WTC11 (cell line): ENCODE measurements at regions not wholly inside any gene's neighbourhood (a gene's known extent, or its start where the extent isn't known, plus 50 kb on each side); places are given as distances from the start of the nearest gene placed in this dataset.

Source experiments
- CREB1 ChIP-seq: sonication (generic); formaldehyde crosslinking; IDR thresholded peaks from 2 replicates; pipeline ENCODE4 v1.8.0; 2023; ENCODE audit warnings: mild to moderate bottlenecking, missing genetic modification reagents
- ELF4 ChIP-seq: sonication (generic); formaldehyde crosslinking; IDR thresholded peaks from 2 replicates; pipeline ENCODE4 v1.8.1; 2022; ENCODE audit warnings: low read depth, mild to moderate bottlenecking, moderate library complexity, missing genetic modification reagents
- ESRRA ChIP-seq: sonication (generic); formaldehyde crosslinking; IDR thresholded peaks from 2 replicates; pipeline ENCODE4 v1.8.1; 2022; ENCODE audit warnings: mild to moderate bottlenecking, missing genetic modification reagents, borderline replicate concordance
- IRF2 ChIP-seq: sonication (generic); formaldehyde crosslinking; IDR thresholded peaks from 2 replicates; pipeline ENCODE4 v1.8.0; 2022; ENCODE audit warnings: low read depth, missing genetic modification reagents, borderline replicate concordance
- NFE2L1 ChIP-seq: sonication (generic); formaldehyde crosslinking; IDR thresholded peaks from 2 replicates; pipeline ENCODE4 v1.8.1; 2023; ENCODE audit warnings: missing genetic modification reagents
- NR2C2 ChIP-seq: sonication (generic); formaldehyde crosslinking; IDR thresholded peaks from 2 replicates; pipeline ENCODE4 v1.8.0; 2022; ENCODE audit warnings: mild to moderate bottlenecking, missing genetic modification reagents
- ZBTB21 ChIP-seq: sonication (generic); formaldehyde crosslinking; IDR thresholded peaks from 2 replicates; pipeline ENCODE4 v1.8.1; 2023; ENCODE audit warnings: mild to moderate bottlenecking, missing genetic modification reagents, borderline replicate concordance
- ZNF138 ChIP-seq: sonication (generic); formaldehyde crosslinking; conservative IDR thresholded peaks from 2 replicates; pipeline ENCODE4 v1.8.1; 2022; ENCODE audit warnings: mild to moderate bottlenecking, moderate library complexity, missing genetic modification reagents
- TF ChIP-seq, protein P1 (sequence below): fragments of 200-600 bp; IDR thresholded peaks from 2 replicates; pipeline ENCODE4 v1.8.0; 2022; ENCODE audit warnings: antibody characterized with exemption
- TF ChIP-seq, protein P2 (sequence below): sonication (generic); formaldehyde crosslinking; IDR thresholded peaks from 2 replicates; pipeline ENCODE4 v1.8.1; 2022; ENCODE audit warnings: low read depth, missing genetic modification reagents, borderline replicate concordance
- TF ChIP-seq, protein P3 (sequence below): sonication (generic); formaldehyde crosslinking; IDR thresholded peaks from 2 replicates; pipeline ENCODE4 v1.8.0; 2022; ENCODE audit warnings: mild to moderate bottlenecking, missing genetic modification reagents
- TF ChIP-seq, protein P4 (sequence below): sonication (generic); formaldehyde crosslinking; IDR thresholded peaks from 2 replicates; pipeline ENCODE4 v1.8.0; 2022; ENCODE audit warnings: missing genetic modification reagents
- TF ChIP-seq, protein P5 (sequence below): sonication (generic); formaldehyde crosslinking; conservative IDR thresholded peaks from 2 replicates; pipeline ENCODE4 v1.8.1; 2023; ENCODE audit warnings: mild to moderate bottlenecking, low read depth, missing genetic modification reagents, moderate library complexity

DNA sequence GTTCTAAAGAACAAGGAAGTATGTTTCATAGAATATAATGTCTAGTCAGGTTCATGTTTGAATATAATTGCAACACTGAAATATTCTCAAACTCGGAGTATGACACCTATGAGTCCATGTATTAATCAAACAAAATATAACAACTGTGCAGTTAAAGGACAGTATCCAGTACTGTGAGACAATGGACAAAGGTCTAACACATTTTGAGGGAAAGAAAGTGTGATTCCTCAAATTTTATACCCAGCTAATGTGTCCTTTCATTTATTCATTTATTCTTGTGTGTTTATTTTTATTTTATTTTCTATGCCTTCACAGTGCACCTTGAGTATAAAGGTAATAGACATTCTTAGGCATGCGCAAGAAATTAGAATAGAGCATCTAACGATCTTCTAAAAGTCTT, 401.0 kb upstream of the ZFHX3 start:
- TF ChIP-seq CREB1 (CRISPR knock-in tag): no peak
- TF ChIP-seq, protein P1, sequence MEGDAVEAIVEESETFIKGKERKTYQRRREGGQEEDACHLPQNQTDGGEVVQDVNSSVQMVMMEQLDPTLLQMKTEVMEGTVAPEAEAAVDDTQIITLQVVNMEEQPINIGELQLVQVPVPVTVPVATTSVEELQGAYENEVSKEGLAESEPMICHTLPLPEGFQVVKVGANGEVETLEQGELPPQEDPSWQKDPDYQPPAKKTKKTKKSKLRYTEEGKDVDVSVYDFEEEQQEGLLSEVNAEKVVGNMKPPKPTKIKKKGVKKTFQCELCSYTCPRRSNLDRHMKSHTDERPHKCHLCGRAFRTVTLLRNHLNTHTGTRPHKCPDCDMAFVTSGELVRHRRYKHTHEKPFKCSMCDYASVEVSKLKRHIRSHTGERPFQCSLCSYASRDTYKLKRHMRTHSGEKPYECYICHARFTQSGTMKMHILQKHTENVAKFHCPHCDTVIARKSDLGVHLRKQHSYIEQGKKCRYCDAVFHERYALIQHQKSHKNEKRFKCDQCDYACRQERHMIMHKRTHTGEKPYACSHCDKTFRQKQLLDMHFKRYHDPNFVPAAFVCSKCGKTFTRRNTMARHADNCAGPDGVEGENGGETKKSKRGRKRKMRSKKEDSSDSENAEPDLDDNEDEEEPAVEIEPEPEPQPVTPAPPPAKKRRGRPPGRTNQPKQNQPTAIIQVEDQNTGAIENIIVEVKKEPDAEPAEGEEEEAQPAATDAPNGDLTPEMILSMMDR: no peak
- TF ChIP-seq, protein P2, sequence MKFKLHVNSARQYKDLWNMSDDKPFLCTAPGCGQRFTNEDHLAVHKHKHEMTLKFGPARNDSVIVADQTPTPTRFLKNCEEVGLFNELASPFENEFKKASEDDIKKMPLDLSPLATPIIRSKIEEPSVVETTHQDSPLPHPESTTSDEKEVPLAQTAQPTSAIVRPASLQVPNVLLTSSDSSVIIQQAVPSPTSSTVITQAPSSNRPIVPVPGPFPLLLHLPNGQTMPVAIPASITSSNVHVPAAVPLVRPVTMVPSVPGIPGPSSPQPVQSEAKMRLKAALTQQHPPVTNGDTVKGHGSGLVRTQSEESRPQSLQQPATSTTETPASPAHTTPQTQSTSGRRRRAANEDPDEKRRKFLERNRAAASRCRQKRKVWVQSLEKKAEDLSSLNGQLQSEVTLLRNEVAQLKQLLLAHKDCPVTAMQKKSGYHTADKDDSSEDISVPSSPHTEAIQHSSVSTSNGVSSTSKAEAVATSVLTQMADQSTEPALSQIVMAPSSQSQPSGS: no peak
- TF ChIP-seq, protein P3, sequence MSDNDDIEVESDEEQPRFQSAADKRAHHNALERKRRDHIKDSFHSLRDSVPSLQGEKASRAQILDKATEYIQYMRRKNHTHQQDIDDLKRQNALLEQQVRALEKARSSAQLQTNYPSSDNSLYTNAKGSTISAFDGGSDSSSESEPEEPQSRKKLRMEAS (CRISPR knock-in tag): no peak
- no peak for TF ChIP-seq ZBTB21 (CRISPR knock-in tag)
- TF ChIP-seq ESRRA (CRISPR knock-in tag): no peak
- TF ChIP-seq, protein P4, sequence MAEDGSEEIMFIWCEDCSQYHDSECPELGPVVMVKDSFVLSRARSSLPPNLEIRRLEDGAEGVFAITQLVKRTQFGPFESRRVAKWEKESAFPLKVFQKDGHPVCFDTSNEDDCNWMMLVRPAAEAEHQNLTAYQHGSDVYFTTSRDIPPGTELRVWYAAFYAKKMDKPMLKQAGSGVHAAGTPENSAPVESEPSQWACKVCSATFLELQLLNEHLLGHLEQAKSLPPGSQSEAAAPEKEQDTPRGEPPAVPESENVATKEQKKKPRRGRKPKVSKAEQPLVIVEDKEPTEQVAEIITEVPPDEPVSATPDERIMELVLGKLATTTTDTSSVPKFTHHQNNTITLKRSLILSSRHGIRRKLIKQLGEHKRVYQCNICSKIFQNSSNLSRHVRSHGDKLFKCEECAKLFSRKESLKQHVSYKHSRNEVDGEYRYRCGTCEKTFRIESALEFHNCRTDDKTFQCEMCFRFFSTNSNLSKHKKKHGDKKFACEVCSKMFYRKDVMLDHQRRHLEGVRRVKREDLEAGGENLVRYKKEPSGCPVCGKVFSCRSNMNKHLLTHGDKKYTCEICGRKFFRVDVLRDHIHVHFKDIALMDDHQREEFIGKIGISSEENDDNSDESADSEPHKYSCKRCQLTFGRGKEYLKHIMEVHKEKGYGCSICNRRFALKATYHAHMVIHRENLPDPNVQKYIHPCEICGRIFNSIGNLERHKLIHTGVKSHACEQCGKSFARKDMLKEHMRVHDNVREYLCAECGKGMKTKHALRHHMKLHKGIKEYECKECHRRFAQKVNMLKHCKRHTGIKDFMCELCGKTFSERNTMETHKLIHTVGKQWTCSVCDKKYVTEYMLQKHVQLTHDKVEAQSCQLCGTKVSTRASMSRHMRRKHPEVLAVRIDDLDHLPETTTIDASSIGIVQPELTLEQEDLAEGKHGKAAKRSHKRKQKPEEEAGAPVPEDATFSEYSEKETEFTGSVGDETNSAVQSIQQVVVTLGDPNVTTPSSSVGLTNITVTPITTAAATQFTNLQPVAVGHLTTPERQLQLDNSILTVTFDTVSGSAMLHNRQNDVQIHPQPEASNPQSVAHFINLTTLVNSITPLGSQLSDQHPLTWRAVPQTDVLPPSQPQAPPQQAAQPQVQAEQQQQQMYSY (CRISPR knock-in tag): no peak
- TF ChIP-seq IRF2 (CRISPR knock-in tag): no peak
- TF ChIP-seq, protein P5, sequence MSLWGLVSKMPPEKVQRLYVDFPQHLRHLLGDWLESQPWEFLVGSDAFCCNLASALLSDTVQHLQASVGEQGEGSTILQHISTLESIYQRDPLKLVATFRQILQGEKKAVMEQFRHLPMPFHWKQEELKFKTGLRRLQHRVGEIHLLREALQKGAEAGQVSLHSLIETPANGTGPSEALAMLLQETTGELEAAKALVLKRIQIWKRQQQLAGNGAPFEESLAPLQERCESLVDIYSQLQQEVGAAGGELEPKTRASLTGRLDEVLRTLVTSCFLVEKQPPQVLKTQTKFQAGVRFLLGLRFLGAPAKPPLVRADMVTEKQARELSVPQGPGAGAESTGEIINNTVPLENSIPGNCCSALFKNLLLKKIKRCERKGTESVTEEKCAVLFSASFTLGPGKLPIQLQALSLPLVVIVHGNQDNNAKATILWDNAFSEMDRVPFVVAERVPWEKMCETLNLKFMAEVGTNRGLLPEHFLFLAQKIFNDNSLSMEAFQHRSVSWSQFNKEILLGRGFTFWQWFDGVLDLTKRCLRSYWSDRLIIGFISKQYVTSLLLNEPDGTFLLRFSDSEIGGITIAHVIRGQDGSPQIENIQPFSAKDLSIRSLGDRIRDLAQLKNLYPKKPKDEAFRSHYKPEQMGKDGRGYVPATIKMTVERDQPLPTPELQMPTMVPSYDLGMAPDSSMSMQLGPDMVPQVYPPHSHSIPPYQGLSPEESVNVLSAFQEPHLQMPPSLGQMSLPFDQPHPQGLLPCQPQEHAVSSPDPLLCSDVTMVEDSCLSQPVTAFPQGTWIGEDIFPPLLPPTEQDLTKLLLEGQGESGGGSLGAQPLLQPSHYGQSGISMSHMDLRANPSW (CRISPR knock-in tag): no peak
- no peak for TF ChIP-seq ZNF138 (CRISPR knock-in tag)
- no peak for TF ChIP-seq NR2C2 (CRISPR knock-in tag)
- no peak for TF ChIP-seq NFE2L1 (CRISPR knock-in tag)
- TF ChIP-seq ELF4: no peak
